OCI-LY3 (cell line): ENCODE measurements at regions not wholly inside any gene's neighbourhood (a gene's known extent, or its start where the extent isn't known, plus 50 kb on each side); places are given as distances from the start of the nearest gene placed in this dataset.

Experiments used
- EZH2phosphoT487 ChIP-seq: fragments of 200-600 bp; shearing (Covaris generic); IDR thresholded peaks from 2 replicates; pipeline ENCODE4 v1.6.1; 2018; ENCODE audit warnings: antibody characterized with exemption, mixed run types, low read depth
- TF ChIP-seq, protein P1 (sequence below): fragments of 200-600, 300-600 bp; sonication (generic); IDR thresholded peaks from 2 replicates; pipeline ENCODE4 v1.5.1; 2014; ENCODE audit warnings: antibody characterized with exemption, low read length, low read depth

DNA sequence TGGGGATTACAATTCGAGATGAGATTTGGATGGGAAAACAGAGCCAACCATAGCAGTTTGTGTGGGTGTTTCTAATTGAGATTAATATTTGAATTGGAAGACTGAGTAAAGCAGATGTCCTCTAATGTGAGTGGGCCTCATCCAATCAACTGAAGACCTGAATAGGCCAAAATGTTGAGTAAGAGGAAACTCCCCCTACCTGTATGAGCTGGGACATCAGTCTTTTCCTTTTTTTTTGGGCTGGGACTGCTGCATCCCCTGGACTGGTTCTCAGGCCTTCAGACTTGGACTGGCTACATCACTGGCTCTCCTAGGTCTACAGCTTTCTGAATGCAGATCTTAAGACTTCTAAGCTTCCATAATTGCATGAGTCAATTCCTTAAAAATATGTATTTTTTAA lies 144.1 kb downstream of the CD47 start:
- TF ChIP-seq, protein P1, sequence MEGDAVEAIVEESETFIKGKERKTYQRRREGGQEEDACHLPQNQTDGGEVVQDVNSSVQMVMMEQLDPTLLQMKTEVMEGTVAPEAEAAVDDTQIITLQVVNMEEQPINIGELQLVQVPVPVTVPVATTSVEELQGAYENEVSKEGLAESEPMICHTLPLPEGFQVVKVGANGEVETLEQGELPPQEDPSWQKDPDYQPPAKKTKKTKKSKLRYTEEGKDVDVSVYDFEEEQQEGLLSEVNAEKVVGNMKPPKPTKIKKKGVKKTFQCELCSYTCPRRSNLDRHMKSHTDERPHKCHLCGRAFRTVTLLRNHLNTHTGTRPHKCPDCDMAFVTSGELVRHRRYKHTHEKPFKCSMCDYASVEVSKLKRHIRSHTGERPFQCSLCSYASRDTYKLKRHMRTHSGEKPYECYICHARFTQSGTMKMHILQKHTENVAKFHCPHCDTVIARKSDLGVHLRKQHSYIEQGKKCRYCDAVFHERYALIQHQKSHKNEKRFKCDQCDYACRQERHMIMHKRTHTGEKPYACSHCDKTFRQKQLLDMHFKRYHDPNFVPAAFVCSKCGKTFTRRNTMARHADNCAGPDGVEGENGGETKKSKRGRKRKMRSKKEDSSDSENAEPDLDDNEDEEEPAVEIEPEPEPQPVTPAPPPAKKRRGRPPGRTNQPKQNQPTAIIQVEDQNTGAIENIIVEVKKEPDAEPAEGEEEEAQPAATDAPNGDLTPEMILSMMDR, result no peak
- TF ChIP-seq EZH2phosphoT487, result no peak
